IMR-90 (cell line): ENCODE measurements at regions not wholly inside any gene's neighbourhood (a gene's known extent, or its start where the extent isn't known, plus 50 kb on each side); places are given as distances from the start of the nearest gene placed in this dataset.

Experiments used
- FOS ChIP-seq: fragments of 150-350 bp; IDR thresholded peaks from 2 replicates; pipeline ENCODE4 v1.6.1; 2016; ENCODE audit warnings: low read depth, low read length
- POLR2A ChIP-seq: IDR thresholded peaks from 2 replicates; pipeline ENCODE4 v1.6.1; 2012; ENCODE audit warnings: mild to moderate bottlenecking, low read depth, low read length
- TF ChIP-seq, protein P1 (sequence below): conservative IDR thresholded peaks from 2 replicates; pipeline ENCODE4 v1.5.1; 2012; ENCODE audit warnings: mild to moderate bottlenecking, low read depth, low read length, improper control_type of control experiment

DNA sequence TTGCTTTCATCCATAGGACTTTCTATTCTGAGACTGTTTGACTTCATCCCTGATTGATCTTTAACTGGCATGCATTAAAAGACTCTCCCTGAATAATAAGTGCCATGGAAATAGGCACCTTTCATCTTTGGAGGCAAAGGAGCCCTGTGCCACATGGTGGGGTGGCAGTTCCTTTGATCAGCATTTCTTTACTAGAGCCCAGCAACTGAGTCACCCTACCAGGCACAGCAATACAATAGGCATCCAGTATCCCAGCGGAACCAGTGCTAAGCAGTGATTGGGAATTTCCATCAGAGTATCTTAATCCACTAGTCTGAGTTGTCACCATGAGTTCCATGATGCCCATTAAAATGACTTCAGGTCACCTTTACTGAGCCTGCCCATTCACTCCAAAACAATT is 476.1 kb upstream of the MPDZ start:
- TF ChIP-seq FOS (no peak), POLR2A (no peak)
- TF ChIP-seq, protein P1, sequence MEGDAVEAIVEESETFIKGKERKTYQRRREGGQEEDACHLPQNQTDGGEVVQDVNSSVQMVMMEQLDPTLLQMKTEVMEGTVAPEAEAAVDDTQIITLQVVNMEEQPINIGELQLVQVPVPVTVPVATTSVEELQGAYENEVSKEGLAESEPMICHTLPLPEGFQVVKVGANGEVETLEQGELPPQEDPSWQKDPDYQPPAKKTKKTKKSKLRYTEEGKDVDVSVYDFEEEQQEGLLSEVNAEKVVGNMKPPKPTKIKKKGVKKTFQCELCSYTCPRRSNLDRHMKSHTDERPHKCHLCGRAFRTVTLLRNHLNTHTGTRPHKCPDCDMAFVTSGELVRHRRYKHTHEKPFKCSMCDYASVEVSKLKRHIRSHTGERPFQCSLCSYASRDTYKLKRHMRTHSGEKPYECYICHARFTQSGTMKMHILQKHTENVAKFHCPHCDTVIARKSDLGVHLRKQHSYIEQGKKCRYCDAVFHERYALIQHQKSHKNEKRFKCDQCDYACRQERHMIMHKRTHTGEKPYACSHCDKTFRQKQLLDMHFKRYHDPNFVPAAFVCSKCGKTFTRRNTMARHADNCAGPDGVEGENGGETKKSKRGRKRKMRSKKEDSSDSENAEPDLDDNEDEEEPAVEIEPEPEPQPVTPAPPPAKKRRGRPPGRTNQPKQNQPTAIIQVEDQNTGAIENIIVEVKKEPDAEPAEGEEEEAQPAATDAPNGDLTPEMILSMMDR = no peak
